Lower lobe of right lung (tissue), 2 donors: ENCODE measurements at regions not wholly inside any gene's neighbourhood (a gene's known extent, or its start where the extent isn't known, plus 50 kb on each side); places are given as distances from the start of the nearest gene placed in this dataset.

Experiments used
- ATAC-seq, 2 donors: fragments of 200-7000 bp; cut with Tn5 transposase; one replicate each; pipeline ENCODE4 v1.9.1; 2020 to 2022; ENCODE audit warnings: mild to moderate bottlenecking in 2 of 2, moderate library complexity in 2 of 2
- DNase-seq: peaks from one replicate; pipeline ENCODE4 v3.0.0-alpha.2; 2020
- H3K27ac ChIP-seq: fragments of 200-600 bp; one replicate; pipeline ENCODE4 v1.8.0; 2022
- H3K27me3 ChIP-seq: fragments of 200-600 bp; one replicate; pipeline ENCODE4 v1.8.0; 2022; ENCODE audit warnings: low read depth
- H3K36me3 ChIP-seq: fragments of 200-600 bp; one replicate; pipeline ENCODE4 v1.8.0; 2022; ENCODE audit warnings: mild to moderate bottlenecking
- H3K4me1 ChIP-seq: fragments of 200-600 bp; one replicate; pipeline ENCODE4 v1.8.0; 2022
- H3K4me3 ChIP-seq: fragments of 200-600 bp; one replicate; pipeline ENCODE4 v1.8.0; 2022; ENCODE audit warnings: mild to moderate bottlenecking
- H3K9me3 ChIP-seq: fragments of 200-600 bp; one replicate; pipeline ENCODE4 v1.8.0; 2022
- CTCF ChIP-seq: fragments of 200-600 bp; IDR thresholded peaks from one replicate; pipeline ENCODE4 v1.8.0; 2022; ENCODE audit warnings: antibody characterized with exemption, mild to moderate bottlenecking
- intact Hi-C: fragments of 100-400 bp; cut with DNase I; formaldehyde crosslinking; loops from one replicate; pipeline ENCODE4 v1.11.0; 2022
- donor health status: DM: no; HTN: yes; CAD: no; lungs with severe emphysema.

GRCh38 chr20:22529150-22530019, 55.0 kb downstream of the FOXA2 start:
- Histone ChIP-seq H3K27ac (no peak overlapping the region), H3K27me3 (no peaks in the 10 kb centered on the region), H3K9me3 (no peaks in the 10 kb centered on the region), H3K36me3 (no peaks in the 10 kb centered on the region), H3K4me3 (no peak overlapping the region), H3K4me1 (no peaks in the 10 kb centered on the region)
- intact Hi-C loops = no loop called here
- TF ChIP-seq CTCF = no peak
- ATAC-seq = no peak
- DNase-seq = no peak

- H3K4me3 ChIP-seq = no peak overlapping the region
- intact Hi-C loops = no loop called here
- no peaks in the 10 kb centered on the region for H3K36me3 ChIP-seq
- no peak for ATAC-seq
- H3K27me3 ChIP-seq = no peaks in the 10 kb centered on the region
- H3K4me1 ChIP-seq = no peaks in the 10 kb centered on the region
- H3K9me3 ChIP-seq = no peaks in the 10 kb centered on the region
- H3K27ac ChIP-seq = no peak overlapping the region
- DNase-seq = no peak
- no peak for TF ChIP-seq CTCF
Observed at GRCh38 chr20:22526512-22527012, 57.8 kb downstream of the FOXA2 start.

DNA sequence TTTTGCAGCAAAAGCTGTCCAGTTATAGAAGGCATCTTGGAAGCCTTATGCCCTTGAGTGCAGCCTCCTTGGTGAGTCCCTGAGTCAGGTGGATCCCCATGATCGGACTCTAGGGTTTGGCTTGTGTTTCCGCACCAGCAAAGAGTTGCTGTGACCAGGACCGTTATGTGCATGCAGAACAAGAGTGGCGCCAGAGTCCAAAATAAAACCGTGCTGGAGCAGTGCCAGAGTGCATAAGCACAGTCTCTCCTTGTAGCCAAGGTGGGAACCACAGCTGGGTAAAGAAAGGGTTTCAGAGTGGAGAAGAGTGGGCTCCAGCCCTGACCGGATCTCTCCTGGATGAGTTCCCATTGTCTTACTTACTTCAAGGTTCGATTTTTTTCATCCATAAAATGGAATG, 58.6 kb downstream of the FOXA2 start:
- no peaks in the 10 kb centered on the region for H3K36me3 ChIP-seq
- intact Hi-C loops = no loop called here
- H3K27me3 ChIP-seq = no peaks in the 10 kb centered on the region
- H3K4me3 ChIP-seq = no peak overlapping the region
- ATAC-seq = no peak
- no peaks in the 10 kb centered on the region for H3K9me3 ChIP-seq
- H3K4me1 ChIP-seq = no peaks in the 10 kb centered on the region
- H3K27ac ChIP-seq = no peak overlapping the region
- no peak for DNase-seq
- TF ChIP-seq CTCF = no peak

DNA sequence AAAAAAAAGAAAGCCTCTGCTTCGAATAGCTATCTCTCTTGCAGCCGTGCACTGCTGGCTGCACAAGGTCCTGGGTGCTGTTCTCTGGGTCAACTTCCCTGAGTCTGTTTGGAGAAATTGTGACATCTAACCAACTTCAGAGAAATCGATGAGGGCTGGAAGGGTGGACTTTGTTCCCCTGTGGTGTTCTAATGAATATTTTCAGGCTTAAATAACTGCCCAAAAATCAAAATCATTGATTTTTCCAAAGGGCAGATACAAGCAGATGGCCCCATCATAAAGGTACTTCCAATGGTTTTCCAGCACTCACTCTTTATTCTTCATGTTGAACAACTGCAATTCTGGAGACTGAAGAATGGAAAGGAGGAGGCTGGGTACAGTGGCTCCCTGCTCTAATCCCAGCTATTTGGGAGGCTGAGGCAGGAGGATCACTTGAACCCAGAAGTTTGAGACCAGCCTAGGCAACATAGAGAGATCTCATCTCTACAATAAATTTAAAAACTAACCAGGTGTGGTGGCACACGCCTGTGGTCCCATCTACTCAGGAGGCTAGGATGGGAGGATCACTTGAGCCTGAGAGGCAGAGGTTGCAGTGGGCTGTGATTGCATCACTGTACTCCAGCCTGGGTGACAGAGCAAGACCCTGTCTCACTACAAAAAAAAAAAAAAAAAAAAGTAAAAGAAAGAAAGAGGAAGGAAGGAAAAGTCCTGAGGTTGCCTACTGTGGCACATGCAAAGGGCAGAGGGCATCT, 59.1 kb downstream of the FOXA2 start:
- Histone ChIP-seq H3K36me3 (no peaks in the 10 kb centered on the region), H3K4me3 (no peak overlapping the region), H3K4me1 (no peaks in the 10 kb centered on the region), H3K27me3 (no peaks in the 10 kb centered on the region), H3K27ac (no peak overlapping the region), H3K9me3 (no peaks in the 10 kb centered on the region)
- ATAC-seq = no peak
- intact Hi-C loops = no loop called here
- no peak for TF ChIP-seq CTCF
- no peak for DNase-seq

DNA sequence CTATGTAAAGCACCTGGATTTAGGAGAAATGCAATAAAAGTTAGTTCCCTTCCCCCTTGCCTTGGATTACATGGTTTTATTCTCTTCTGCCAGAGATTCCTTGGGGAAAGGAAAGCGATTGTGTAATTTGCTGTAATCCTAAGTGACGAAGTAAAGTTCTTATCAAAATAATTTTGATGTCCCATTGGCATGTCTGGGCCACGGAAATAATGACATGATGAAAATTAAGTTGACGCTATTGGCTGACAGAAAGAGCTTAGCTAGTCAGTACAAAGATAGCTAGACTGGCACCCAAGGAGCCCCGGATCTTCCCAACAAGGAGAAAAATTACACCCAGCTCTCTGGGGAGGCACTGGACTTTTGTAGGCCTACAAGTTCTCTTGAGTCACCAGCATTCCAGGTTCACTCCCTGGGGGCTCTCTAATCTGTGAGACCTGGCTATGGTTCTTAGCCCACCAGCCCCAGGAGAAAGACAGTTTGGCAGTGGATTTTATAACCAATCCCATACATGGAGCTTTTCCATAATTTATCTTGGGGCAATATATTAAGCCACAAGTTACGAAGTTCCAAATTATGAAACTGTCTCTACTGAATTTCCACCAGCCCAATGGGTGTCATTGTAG, 59.9 kb downstream of the FOXA2 start:
- ATAC-seq = no peak
- Histone ChIP-seq H3K27ac (no peak overlapping the region), H3K9me3 (no peaks in the 10 kb centered on the region), H3K4me3 (no peak overlapping the region), H3K27me3 (no peaks in the 10 kb centered on the region), H3K4me1 (no peaks in the 10 kb centered on the region), H3K36me3 (no peaks in the 10 kb centered on the region)
- intact Hi-C loops = no loop called here
- DNase-seq = no peak
- TF ChIP-seq CTCF = no peak
